ENCODE measurements at regions not wholly inside any gene's neighbourhood (a gene's known extent, or its start where the extent isn't known, plus 50 kb on each side); places are given as distances from the start of the nearest gene placed in this dataset.

GRCh38 chr7:46969303-46970130 is 612.4 kb downstream of the TNS3 start:
- DNase-seq (ENCODE audit: low spot score) = no peak

GRCh38 chr7:46968003-46968402 is 613.9 kb downstream of the TNS3 start:
- DNase-seq (ENCODE audit: low spot score) = no peak
- no peak for TF ChIP-seq CTCF (IDR thresholded peaks at IDR 0.05; ENCODE audit: extremely low read depth, missing control alignments)

More at GRCh38 chr7:46969303-46970130, 612.4 kb downstream of the TNS3 start:
- TF ChIP-seq CTCF (IDR thresholded peaks at IDR 0.05; ENCODE audit: extremely low read depth, missing control alignments) = no peak

- no peak for DNase-seq (ENCODE audit: low spot score)
- TF ChIP-seq CTCF (IDR thresholded peaks at IDR 0.05; ENCODE audit: extremely low read depth, missing control alignments) = no peak
These were observed 618.2 kb downstream of the TNS3 start for GRCh38 chr7:46963719-46964118.

DNA sequence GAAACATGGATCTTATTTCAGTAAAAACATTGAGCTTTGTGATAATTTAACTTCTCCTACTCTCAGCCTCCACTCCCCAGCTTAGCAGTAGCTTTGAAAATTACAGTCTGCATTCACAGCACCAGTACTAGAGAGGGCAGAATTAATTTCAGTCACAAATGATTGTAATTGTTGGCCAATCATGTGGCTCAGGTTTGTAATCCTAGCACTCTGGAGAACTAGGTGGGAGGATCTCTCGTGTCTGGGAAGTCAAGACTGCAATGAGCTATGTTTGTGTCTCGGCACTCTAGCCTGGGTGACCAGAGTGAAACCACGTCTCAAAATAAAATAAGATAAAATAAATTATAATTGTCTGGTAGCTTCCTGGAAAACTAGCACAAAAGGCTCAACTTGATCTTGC is 620.9 kb downstream of the TNS3 start:
- TF ChIP-seq CTCF (IDR thresholded peaks at IDR 0.05; ENCODE audit: extremely low read depth, missing control alignments) = no peak
- no peak for DNase-seq (ENCODE audit: low spot score)

DNA sequence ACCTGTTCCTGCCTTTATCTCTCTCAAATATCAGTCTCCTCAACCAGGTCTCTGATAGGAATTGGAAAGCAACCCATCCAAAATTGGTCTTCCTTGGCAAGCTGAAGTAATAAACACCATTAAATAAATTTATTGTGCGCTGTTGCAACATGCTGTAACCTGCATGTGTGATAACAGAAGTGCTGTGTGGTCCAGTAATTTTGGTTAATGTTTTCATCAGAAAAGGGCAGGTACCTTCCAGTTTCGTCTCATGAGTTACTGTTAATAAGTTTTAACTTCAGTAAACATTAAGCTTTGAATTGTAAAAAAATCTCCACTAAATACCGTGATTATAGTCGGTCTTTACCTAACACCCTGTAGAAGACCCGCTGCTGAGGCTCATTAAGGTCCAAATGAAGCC is 624.7 kb downstream of the TNS3 start:
- DNase-seq (ENCODE audit: low spot score) = no peak

GRCh38 chr7:46955531-46955930 is 626.4 kb downstream of the TNS3 start:
- no peak for DNase-seq (ENCODE audit: low spot score)
- no peak for TF ChIP-seq CTCF (IDR thresholded peaks at IDR 0.05; ENCODE audit: extremely low read depth, missing control alignments)

More for the DNA sequence above, 624.7 kb downstream of the TNS3 start:
- no peak for TF ChIP-seq CTCF (IDR thresholded peaks at IDR 0.05; ENCODE audit: extremely low read depth, missing control alignments)

DNA sequence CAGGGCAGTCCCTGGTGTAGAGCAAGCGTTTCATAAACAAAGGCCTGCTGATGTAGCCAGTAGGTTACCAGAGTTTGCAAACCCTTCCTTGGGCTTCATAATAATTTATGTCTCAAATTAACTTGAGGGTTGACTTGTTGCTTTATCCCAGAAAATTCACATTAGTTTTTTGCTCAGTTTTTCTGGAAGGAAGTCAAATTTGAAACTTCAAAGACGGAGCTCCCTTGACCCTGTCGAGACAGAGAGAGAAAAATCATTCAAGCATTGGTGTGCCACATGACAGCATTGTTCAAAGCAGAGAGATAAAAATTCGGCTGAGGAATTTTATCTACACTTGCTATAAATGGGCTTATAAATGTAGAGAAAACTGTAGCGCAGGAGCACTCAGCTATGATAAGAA is 627.7 kb downstream of the TNS3 start:
- TF ChIP-seq CTCF (IDR thresholded peaks at IDR 0.05; ENCODE audit: extremely low read depth, missing control alignments) = no peak
- DNase-seq (ENCODE audit: low spot score) = no peak
